ENCODE measurements at regions not wholly inside any gene's neighbourhood (a gene's known extent, or its start where the extent isn't known, plus 50 kb on each side); places are given as distances from the start of the nearest gene placed in this dataset.

DNA sequence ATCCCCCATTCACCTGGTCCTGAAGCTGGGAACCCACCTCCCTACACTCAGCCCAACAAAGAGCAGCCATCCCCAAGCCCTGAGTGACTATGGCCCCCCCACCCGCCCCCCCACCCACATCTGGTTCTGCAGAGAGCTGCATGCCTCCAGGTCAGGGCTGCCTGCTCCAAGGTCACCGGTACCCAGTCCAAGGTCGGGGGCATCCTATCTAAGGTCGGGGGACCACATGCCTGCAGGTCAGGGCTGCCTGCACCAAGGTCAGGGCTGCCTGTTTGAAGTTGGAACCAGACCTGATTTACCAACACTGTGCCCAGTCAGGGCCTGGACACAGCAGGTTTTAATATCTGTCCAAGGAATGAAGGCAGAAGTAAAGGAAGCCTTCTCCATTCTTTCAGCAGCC lies 66.1 kb upstream of the GPC1 start:
- no peak overlapping the region for H3K4me3 Mint-ChIP-seq
- no peaks in the 10 kb centered on the region for H3K9me3 Mint-ChIP-seq
- H3K27ac Mint-ChIP-seq = no peak overlapping the region
- TF ChIP-seq, protein P1, sequence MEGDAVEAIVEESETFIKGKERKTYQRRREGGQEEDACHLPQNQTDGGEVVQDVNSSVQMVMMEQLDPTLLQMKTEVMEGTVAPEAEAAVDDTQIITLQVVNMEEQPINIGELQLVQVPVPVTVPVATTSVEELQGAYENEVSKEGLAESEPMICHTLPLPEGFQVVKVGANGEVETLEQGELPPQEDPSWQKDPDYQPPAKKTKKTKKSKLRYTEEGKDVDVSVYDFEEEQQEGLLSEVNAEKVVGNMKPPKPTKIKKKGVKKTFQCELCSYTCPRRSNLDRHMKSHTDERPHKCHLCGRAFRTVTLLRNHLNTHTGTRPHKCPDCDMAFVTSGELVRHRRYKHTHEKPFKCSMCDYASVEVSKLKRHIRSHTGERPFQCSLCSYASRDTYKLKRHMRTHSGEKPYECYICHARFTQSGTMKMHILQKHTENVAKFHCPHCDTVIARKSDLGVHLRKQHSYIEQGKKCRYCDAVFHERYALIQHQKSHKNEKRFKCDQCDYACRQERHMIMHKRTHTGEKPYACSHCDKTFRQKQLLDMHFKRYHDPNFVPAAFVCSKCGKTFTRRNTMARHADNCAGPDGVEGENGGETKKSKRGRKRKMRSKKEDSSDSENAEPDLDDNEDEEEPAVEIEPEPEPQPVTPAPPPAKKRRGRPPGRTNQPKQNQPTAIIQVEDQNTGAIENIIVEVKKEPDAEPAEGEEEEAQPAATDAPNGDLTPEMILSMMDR (conservative IDR thresholded peaks at IDR 0.05) = no peak
- peaks cover 4% of the 10 kb centered on the region for H3K4me1 Mint-ChIP-seq (ENCODE audit: unreplicated experiment)
- H3K27me3 Mint-ChIP-seq = no peaks in the 10 kb centered on the region
- no peak for DNase-seq (ENCODE audit: extremely low spot score, unreplicated experiment)
- H3K36me3 Mint-ChIP-seq = no peaks in the 10 kb centered on the region

DNA sequence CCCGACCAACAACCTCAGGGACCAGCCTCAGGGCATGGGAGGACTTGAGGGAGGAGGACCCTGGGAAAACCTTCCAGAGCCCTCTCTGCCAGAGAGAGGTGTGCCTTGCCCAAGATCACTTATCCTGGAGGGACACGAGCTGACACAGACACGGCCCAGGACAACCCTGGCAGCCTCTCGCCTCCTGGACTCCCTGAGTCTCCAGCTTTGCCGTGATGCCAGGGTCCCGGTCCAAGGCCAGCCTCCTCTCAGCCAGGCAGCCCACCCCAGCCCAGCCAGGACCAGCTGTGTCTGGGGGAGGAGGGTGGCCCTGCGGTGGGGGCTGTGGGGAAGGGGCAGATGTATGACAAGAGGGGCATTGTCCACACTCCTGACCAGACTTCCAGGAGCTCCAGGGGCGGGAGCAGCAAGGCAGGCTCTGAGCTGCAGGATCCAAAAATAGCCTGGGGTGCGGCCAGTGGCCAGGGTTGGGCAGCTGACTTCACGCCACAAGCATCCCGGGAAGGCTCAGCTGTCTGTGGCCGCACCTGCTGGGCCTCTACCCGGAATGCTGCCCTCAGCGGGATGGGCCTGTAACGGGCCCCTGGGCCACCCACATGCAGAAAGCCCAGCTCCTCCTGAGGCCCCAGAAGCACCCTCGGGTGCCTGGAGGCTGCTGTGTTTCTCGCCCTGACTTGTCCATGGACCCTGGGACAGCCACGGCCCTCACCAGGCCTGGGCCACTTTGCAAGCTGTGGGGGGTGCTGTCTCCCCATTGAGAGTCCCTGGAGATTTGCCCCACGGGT lies 65.5 kb upstream of the GPC1 start:
- Mint-ChIP-seq H3K27ac (no peak overlapping the region), H3K27me3 (no peaks in the 10 kb centered on the region), H3K4me3 (no peak overlapping the region), H3K9me3 (no peaks in the 10 kb centered on the region), H3K4me1 (ENCODE audit: unreplicated experiment) (peaks cover 4% of the 10 kb centered on the region), H3K36me3 (no peaks in the 10 kb centered on the region)
- no peak for DNase-seq (ENCODE audit: extremely low spot score, unreplicated experiment)
- TF ChIP-seq, protein P1 (conservative IDR thresholded peaks at IDR 0.05) = no peak

DNA sequence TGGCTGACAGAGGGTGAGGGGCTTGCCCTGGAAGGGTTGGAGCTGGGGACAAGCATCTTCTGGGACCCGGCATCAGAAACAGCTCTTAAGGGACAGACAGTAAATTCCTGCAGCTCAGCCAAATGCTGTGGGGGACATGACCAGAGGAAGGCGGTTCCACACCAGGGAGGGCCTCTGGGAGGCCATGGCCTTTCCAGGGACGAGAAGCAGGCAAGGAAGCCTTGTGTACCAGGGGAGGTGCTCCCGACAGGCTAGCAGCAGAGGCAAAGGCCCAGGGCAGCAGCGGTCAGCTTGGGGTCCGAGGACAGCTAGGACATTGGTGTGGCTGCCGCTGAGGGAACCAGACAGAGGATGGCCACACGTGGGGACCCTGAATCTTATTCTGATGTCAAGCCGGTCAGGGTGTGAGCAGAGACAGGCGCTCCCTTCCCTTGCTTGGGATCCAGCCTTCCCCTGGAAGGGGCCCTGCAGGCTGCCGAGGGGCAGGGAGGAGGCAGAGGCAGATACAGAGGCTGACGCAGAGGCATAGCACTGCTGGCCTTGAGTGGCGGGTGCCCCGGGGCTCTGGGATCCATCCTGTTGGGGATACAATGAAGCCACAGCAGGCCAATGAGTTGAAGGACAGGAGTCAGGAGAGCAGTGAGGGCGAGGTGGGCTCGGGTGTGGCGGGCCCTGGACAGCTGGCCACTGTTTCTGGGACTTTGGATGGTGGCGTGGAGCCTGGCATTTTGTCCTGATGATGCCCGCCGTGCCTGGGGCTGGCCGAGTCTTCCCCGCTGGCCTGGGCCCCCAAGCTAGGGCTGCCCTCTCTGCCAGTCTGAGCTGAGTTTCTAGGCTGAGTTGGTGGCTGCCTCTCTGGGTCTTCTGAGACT lies 64.1 kb upstream of the GPC1 start:
- Mint-ChIP-seq H3K27me3 (peaks cover 4% of the 10 kb centered on the region), H3K27ac (no peak overlapping the region), H3K4me1 (ENCODE audit: unreplicated experiment) (peaks cover 4% of the 10 kb centered on the region), H3K36me3 (no peaks in the 10 kb centered on the region), H3K9me3 (no peaks in the 10 kb centered on the region), H3K4me3 (no peak overlapping the region)
- no peak for DNase-seq (ENCODE audit: extremely low spot score, unreplicated experiment)
- TF ChIP-seq, protein P1 (conservative IDR thresholded peaks at IDR 0.05) = no peak

DNA sequence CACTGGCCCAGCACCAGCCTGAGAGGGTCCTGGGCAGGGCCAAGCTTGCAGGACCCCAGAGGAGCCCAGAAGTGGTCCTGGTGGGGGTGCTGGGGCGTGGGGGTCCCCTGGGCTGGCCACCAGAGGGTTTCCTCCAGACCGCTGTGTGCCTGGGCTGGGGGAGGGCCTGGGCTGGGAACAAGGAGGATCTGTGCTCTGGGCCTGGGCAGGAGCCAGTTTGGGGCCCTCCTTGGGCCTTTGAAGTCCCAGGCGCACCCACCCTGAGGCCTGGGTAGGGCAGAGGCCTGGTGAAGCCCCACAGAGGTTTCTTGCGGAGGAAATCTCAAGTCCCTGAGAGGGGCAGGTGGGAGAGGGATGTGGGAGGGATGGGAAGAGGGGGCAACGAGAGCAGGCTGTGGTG lies 63.4 kb upstream of the GPC1 start:
- Mint-ChIP-seq H3K4me1 (ENCODE audit: unreplicated experiment) (peaks cover 4% of the 10 kb centered on the region), H3K27ac (no peak overlapping the region), H3K36me3 (no peaks in the 10 kb centered on the region), H3K27me3 (peaks cover 4% of the 10 kb centered on the region), H3K4me3 (no peak overlapping the region), H3K9me3 (no peaks in the 10 kb centered on the region)
- TF ChIP-seq, protein P1 (conservative IDR thresholded peaks at IDR 0.05) = no peak
- no peak for DNase-seq (ENCODE audit: extremely low spot score, unreplicated experiment)

DNA sequence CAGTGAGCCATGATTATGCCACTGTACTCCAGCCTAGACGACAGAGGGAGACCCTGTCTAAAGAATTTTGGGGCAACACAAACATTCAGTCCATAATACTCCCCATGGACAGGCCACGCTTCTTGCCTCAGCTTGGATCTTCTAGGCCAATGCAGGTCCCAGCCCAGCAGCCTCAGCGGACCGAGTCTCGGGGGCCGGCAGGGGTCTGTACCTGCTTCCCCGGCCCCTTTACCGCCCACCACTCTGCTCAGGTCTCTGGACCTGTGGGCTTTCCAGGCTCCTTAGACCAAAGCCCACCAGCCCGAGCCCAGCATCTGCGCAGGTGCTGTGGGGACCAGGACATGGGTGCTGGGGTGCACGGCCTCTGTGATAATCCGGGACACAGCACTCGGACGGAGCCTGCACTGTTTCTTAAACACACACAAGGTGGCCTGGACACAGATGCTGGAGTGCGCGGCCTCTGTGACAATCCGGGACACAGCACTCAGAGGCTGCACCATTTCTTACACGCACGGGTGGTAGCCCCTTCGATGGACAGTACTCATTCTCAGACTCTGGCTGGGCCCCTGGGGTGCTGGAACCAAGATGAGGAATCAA lies 62.1 kb upstream of the GPC1 start:
- Mint-ChIP-seq H3K4me3 (no peak overlapping the region), H3K36me3 (no peaks in the 10 kb centered on the region), H3K9me3 (no peaks in the 10 kb centered on the region), H3K27ac (no peak overlapping the region), H3K27me3 (peaks cover 4% of the 10 kb centered on the region), H3K4me1 (ENCODE audit: unreplicated experiment) (peaks cover 4% of the 10 kb centered on the region)
- TF ChIP-seq, protein P1 (conservative IDR thresholded peaks at IDR 0.05) = no peak
- no peak for DNase-seq (ENCODE audit: extremely low spot score, unreplicated experiment)

Data from type B pancreatic cell (in vitro differentiated cells).